ENCODE measurements at regions not wholly inside any gene's neighbourhood (a gene's known extent, or its start where the extent isn't known, plus 50 kb on each side); places are given as distances from the start of the nearest gene placed in this dataset.

DNA sequence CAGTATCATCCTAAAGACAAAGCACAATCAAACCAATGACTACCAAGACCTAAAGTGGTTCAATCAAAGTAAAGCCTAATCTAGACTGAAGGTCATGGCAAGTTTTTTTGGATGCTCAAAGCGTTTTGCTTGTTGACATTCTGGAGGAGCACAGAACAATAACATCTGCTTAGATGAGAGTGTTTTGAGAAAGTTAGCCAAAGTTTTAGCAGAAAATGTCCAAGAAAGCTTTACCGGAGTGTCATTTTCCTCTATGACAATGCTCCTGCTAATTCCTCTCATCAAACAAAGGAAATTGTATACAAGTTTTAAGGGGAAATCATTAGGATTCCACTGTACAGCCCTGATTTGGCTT is 256.9 kb upstream of the FAT3 start:
- Histone ChIP-seq H3K4me1 (ENCODE audit: control insufficient read depth, extremely low read depth, insufficient read depth, low read length) (no peaks in the 10 kb centered on the region), H3K36me3 (ENCODE audit: control insufficient read depth in 2 of 2, extremely low read depth in 1 of 2, insufficient read depth in 2 of 2, low read length in 2 of 2) (no peaks in the 10 kb centered on the region), H4K20me1 (replicated peaks; ENCODE audit: control insufficient read depth, extremely low read depth, insufficient read depth, low read length) (no peaks in the 10 kb centered on the region), H3K27me3 (ENCODE audit: control insufficient read depth in 2 of 2, insufficient read depth in 2 of 2, low read length in 2 of 2) (no peaks in the 10 kb centered on the region), H3K9ac (replicated peaks; ENCODE audit: extremely low read depth, insufficient read depth, low read length) (no peak overlapping the region), H3K27ac (ENCODE audit: insufficient read depth, low read depth, low read length) (no peak overlapping the region), H3K4me2 (ENCODE audit: insufficient read depth, low read length) (no peak overlapping the region), H3K9me1 (replicated peaks; ENCODE audit: control insufficient read depth, extremely low read depth, insufficient read depth, low read length) (no peaks in the 10 kb centered on the region), H3K9me3 (replicated peaks; ENCODE audit: control insufficient read depth, insufficient read depth, low read length) (no peaks in the 10 kb centered on the region), H2AFZ (ENCODE audit: low read depth, low read length) (no peak overlapping the region), H3K79me2 (ENCODE audit: control insufficient read depth, insufficient read depth, low read length) (no peaks in the 10 kb centered on the region), H3K4me3 (replicated peaks in 1 of 3; ENCODE audit: insufficient read depth in 1 of 3, low read depth in 1 of 3, low read length in 3 of 3) (no peak overlapping the region)
- no peak for DNase-seq (ENCODE audit: low read depth, low spot score)
- dilution Hi-C loops (cut with MboI; ENCODE audit: extremely low pct_ligation_motif_present, low sequenced_read_pairs) (no loop called here), intact Hi-C loops (cut with micrococcal nuclease) (no loop called here)
- ChIA-PET CTCF (no interaction called here), POLR2A (no interaction called here)
- no peak for FAIRE-seq
- BruUV-seq (replicated peaks): no TSS peak
- no peak for TF ChIP-seq GATA2 (IDR thresholded peaks at IDR 0.05; ENCODE audit: insufficient read depth, insufficient read length, low read depth, low read length)

DNA sequence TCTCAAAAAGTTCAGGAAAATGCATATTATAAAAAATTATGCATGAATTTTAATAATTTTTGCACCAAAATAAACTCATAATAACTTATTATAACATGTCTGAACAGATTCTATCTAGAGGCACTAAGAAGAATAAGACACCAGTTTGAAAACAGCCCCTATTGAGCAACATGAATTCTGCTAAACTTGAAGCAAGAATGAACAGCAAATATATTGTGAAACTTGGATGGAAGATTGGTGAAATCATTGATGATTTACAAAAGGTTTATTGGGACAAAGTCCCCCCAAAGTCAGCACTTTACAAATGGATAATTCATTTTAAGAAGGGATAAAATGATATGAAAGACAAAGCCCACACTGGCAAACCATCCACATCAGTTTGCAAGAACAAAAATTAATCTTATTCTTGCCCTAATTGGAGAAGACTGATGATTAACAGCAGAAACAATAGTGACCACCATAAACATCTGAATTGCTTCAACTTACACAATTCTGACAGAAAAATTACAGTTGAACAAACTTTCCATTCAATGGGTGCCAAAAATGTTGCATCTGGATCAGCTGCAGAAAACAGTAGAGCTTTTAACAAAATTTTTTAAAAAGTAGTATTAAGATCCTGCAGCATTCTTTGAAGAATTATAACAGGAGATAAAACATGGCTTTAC is 257.5 kb upstream of the FAT3 start:
- FAIRE-seq: no peak
- no peak overlapping the region for H3K27ac ChIP-seq (ENCODE audit: insufficient read depth, low read depth, low read length)
- ChIA-PET POLR2A (no interaction called here), CTCF (no interaction called here)
- H3K4me3 ChIP-seq (replicated peaks in 1 of 3; ENCODE audit: insufficient read depth in 1 of 3, low read depth in 1 of 3, low read length in 3 of 3): no peak overlapping the region
- intact Hi-C loops (cut with micrococcal nuclease): no loop called here
- no peaks in the 10 kb centered on the region for H3K36me3 ChIP-seq (ENCODE audit: control insufficient read depth in 2 of 2, extremely low read depth in 1 of 2, insufficient read depth in 2 of 2, low read length in 2 of 2)
- H3K9me3 ChIP-seq (replicated peaks; ENCODE audit: control insufficient read depth, insufficient read depth, low read length): no peaks in the 10 kb centered on the region
- H2AFZ ChIP-seq (ENCODE audit: low read depth, low read length): no peak overlapping the region
- H3K4me2 ChIP-seq (ENCODE audit: insufficient read depth, low read length): no peak overlapping the region
- no peaks in the 10 kb centered on the region for H3K4me1 ChIP-seq (ENCODE audit: control insufficient read depth, extremely low read depth, insufficient read depth, low read length)
- no peak for DNase-seq (ENCODE audit: low read depth, low spot score)
- BruUV-seq (replicated peaks): no TSS peak
- no peaks in the 10 kb centered on the region for H3K79me2 ChIP-seq (ENCODE audit: control insufficient read depth, insufficient read depth, low read length)
- dilution Hi-C loops (cut with MboI; ENCODE audit: extremely low pct_ligation_motif_present, low sequenced_read_pairs): no loop called here
- TF ChIP-seq JUN (IDR thresholded peaks at IDR 0.05; ENCODE audit: borderline replicate concordance, insufficient read depth, insufficient read length, low read depth) (no peak), POLR2A (IDR thresholded peaks at IDR 0.05; ENCODE audit: low read depth, low read length) (no peak), POLR2AphosphoS5 (IDR thresholded peaks at IDR 0.05; ENCODE audit: insufficient read depth, low read depth, low read length) (no peak), GATA2 (IDR thresholded peaks at IDR 0.05; ENCODE audit: insufficient read depth, insufficient read length, low read depth, low read length) (no peak), EZH2 (IDR thresholded peaks at IDR 0.05; ENCODE audit: borderline replicate concordance, low read depth, low read length, severe bottlenecking) (no peak)
- TF ChIP-seq, protein P1, sequence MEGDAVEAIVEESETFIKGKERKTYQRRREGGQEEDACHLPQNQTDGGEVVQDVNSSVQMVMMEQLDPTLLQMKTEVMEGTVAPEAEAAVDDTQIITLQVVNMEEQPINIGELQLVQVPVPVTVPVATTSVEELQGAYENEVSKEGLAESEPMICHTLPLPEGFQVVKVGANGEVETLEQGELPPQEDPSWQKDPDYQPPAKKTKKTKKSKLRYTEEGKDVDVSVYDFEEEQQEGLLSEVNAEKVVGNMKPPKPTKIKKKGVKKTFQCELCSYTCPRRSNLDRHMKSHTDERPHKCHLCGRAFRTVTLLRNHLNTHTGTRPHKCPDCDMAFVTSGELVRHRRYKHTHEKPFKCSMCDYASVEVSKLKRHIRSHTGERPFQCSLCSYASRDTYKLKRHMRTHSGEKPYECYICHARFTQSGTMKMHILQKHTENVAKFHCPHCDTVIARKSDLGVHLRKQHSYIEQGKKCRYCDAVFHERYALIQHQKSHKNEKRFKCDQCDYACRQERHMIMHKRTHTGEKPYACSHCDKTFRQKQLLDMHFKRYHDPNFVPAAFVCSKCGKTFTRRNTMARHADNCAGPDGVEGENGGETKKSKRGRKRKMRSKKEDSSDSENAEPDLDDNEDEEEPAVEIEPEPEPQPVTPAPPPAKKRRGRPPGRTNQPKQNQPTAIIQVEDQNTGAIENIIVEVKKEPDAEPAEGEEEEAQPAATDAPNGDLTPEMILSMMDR (IDR thresholded peaks at IDR 0.05; ENCODE audit: extremely low read depth in 1 of 2, insufficient read depth in 1 of 2, low read depth in 1 of 2, low read length in 2 of 2): no peak
- H3K9ac ChIP-seq (replicated peaks; ENCODE audit: extremely low read depth, insufficient read depth, low read length): no peak overlapping the region
- no peaks in the 10 kb centered on the region for H4K20me1 ChIP-seq (replicated peaks; ENCODE audit: control insufficient read depth, extremely low read depth, insufficient read depth, low read length)
- H3K9me1 ChIP-seq (replicated peaks; ENCODE audit: control insufficient read depth, extremely low read depth, insufficient read depth, low read length): no peaks in the 10 kb centered on the region
- no peaks in the 10 kb centered on the region for H3K27me3 ChIP-seq (ENCODE audit: control insufficient read depth in 2 of 2, insufficient read depth in 2 of 2, low read length in 2 of 2)

Measured in endothelial cell of umbilical vein (primary cell).